ENCODE measurements at regions not wholly inside any gene's neighbourhood (a gene's known extent, or its start where the extent isn't known, plus 50 kb on each side); places are given as distances from the start of the nearest gene placed in this dataset.

DNA sequence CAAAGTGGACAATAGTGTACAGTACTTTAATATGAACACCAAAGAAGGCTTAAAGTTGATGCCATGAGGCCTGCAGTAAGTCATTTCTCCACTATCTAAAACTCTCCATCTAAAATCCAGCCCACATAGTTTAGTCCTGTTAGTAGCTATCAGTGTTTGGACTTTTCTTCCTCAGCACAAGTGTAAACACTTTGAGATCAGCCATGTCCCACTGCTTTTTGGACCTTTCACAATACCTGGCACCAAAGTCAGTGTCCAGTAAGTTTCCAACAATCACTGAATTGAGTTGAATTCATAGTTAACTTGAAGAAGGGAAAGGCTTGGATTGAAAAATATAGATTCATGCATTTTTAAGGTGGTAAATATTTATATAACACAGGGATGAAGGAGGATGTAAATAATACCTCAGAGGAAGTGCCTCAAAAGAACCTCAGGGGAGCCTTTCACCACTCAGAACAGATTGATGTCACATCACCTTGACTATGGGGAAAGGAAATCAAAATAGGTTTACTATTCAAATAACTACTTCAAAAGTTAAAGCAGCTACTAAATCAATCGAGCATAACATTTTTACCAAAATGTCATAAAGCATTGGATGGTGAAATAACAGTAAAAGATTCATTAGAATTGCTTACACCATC is 76.7 kb downstream of the FTHL17 start:
- ChIA-PET CTCF (no interaction called here), POLR2A (no interaction called here)
- no peak overlapping the region for H3K4me3 ChIP-seq (ENCODE audit: low read depth, low read length)
- TF ChIP-seq ZNF560 (tag by site-specific recombination; IDR thresholded peaks at IDR 0.05; ENCODE audit: borderline replicate concordance): no peak
- TF ChIP-seq, protein P1, sequence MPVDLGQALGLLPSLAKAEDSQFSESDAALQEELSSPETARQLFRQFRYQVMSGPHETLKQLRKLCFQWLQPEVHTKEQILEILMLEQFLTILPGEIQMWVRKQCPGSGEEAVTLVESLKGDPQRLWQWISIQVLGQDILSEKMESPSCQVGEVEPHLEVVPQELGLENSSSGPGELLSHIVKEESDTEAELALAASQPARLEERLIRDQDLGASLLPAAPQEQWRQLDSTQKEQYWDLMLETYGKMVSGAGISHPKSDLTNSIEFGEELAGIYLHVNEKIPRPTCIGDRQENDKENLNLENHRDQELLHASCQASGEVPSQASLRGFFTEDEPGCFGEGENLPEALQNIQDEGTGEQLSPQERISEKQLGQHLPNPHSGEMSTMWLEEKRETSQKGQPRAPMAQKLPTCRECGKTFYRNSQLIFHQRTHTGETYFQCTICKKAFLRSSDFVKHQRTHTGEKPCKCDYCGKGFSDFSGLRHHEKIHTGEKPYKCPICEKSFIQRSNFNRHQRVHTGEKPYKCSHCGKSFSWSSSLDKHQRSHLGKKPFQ (tag by site-specific recombination; IDR thresholded peaks at IDR 0.05): no peak
- no peak for TF ChIP-seq ZNF391 (tag by site-specific recombination; IDR thresholded peaks at IDR 0.05; ENCODE audit: borderline replicate concordance, low read depth)
- TF ChIP-seq ZNF792 (tag by site-specific recombination; IDR thresholded peaks at IDR 0.05): no peak
- TF ChIP-seq ZNF791 (tag by site-specific recombination; IDR thresholded peaks at IDR 0.05): no peak
- no peak for TF ChIP-seq ZNF324 (tag by site-specific recombination; IDR thresholded peaks at IDR 0.05)
- no peak for TF ChIP-seq ZNF600 (tag by site-specific recombination; IDR thresholded peaks at IDR 0.05)
- TF ChIP-seq, protein P2, sequence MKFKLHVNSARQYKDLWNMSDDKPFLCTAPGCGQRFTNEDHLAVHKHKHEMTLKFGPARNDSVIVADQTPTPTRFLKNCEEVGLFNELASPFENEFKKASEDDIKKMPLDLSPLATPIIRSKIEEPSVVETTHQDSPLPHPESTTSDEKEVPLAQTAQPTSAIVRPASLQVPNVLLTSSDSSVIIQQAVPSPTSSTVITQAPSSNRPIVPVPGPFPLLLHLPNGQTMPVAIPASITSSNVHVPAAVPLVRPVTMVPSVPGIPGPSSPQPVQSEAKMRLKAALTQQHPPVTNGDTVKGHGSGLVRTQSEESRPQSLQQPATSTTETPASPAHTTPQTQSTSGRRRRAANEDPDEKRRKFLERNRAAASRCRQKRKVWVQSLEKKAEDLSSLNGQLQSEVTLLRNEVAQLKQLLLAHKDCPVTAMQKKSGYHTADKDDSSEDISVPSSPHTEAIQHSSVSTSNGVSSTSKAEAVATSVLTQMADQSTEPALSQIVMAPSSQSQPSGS (tag by site-specific recombination; IDR thresholded peaks at IDR 0.05; ENCODE audit: low read depth): no peak
- no peak for TF ChIP-seq ZNF561 (tag by site-specific recombination; IDR thresholded peaks at IDR 0.05; ENCODE audit: borderline replicate concordance)
- TF ChIP-seq, protein P3, sequence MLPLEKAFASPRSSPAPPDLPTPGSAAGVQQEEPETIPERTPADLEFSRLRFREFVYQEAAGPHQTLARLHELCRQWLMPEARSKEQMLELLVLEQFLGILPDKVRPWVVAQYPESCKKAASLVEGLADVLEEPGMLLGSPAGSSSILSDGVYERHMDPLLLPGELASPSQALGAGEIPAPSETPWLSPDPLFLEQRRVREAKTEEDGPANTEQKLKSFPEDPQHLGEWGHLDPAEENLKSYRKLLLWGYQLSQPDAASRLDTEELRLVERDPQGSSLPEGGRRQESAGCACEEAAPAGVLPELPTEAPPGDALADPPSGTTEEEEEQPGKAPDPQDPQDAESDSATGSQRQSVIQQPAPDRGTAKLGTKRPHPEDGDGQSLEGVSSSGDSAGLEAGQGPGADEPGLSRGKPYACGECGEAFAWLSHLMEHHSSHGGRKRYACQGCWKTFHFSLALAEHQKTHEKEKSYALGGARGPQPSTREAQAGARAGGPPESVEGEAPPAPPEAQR (tag by site-specific recombination; IDR thresholded peaks at IDR 0.05): no peak
- no peak for TF ChIP-seq ZNF16 (tag by site-specific recombination; IDR thresholded peaks at IDR 0.05; ENCODE audit: low read depth)
- no peak for TF ChIP-seq ZNF223 (tag by site-specific recombination; IDR thresholded peaks at IDR 0.05)
- TF ChIP-seq KLF9 (tag by site-specific recombination; IDR thresholded peaks at IDR 0.05; ENCODE audit: low read depth): no peak
- TF ChIP-seq TCF7L2 (IDR thresholded peaks at IDR 0.05; ENCODE audit: borderline replicate concordance, low read depth, low read length): no peak
- TF ChIP-seq KLF7 (tag by site-specific recombination; IDR thresholded peaks at IDR 0.05; ENCODE audit: borderline replicate concordance): no peak
- TF ChIP-seq YY1 (tag by site-specific recombination; IDR thresholded peaks at IDR 0.05): no peak
- TF ChIP-seq ZNF529 (tag by site-specific recombination; IDR thresholded peaks at IDR 0.05; ENCODE audit: insufficient replicate concordance): no peak
- no peak for TF ChIP-seq SCRT2 (tag by site-specific recombination; IDR thresholded peaks at IDR 0.05)
- TF ChIP-seq, protein P4, sequence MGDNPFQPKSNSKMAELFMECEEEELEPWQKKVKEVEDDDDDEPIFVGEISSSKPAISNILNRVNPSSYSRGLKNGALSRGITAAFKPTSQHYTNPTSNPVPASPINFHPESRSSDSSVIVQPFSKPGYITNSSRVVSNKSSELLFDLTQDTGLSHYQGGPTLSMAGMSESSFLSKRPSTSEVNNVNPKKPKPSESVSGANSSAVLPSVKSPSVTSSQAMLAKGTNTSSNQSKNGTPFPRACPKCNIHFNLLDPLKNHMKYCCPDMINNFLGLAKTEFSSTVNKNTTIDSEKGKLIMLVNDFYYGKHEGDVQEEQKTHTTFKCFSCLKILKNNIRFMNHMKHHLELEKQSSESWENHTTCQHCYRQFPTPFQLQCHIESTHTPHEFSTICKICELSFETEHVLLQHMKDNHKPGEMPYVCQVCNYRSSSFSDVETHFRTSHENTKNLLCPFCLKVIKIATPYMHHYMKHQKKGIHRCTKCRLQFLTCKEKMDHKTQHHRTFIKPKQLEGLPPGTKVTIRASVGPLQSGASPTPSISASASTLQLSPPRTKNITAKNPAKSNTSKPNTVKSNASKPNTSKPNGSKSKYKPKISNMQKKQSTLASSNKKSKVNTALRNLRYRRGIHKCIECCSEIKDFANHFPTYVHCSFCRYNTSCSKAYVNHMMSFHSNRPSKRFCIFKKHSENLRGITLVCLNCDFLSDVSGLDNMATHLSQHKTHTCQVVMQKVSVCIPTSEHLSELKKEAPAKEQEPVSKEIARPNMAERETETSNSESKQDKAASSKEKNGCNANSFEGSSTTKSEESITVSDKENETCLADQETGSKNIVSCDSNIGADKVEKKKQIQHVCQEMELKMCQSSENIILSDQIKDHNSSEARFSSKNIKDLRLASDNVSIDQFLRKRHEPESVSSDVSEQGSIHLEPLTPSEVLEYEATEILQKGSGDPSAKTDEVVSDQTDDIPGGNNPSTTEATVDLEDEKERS (tag by site-specific recombination; IDR thresholded peaks at IDR 0.05): no peak
- TF ChIP-seq TRIM28 (IDR thresholded peaks at IDR 0.05; ENCODE audit: borderline replicate concordance, low read length): no peak
- H3K36me3 ChIP-seq (ENCODE audit: control insufficient read depth in 2 of 2, insufficient read depth in 1 of 2, low read length in 2 of 2): no peaks in the 10 kb centered on the region
- no peaks in the 10 kb centered on the region for H3K9me3 ChIP-seq (ENCODE audit: control insufficient read depth, insufficient read depth, low read depth, low read length)
- no peak overlapping the region for H3K27ac ChIP-seq (ENCODE audit: extremely low read depth, low read depth, low read length)
- H3K4me1 ChIP-seq (ENCODE audit: control insufficient read depth, insufficient read depth, low read length): no peaks in the 10 kb centered on the region
